22Rv1 (cell line): ENCODE measurements at regions not wholly inside any gene's neighbourhood (a gene's known extent, or its start where the extent isn't known, plus 50 kb on each side); places are given as distances from the start of the nearest gene placed in this dataset.

ENCODE experiments used
- ZFX ChIP-seq: fragments of 450-650 bp; IDR thresholded peaks from 2 replicates; pipeline ENCODE4 v1.6.1; 2017; ENCODE audit warnings: antibody characterized with exemption, borderline replicate concordance
- TF ChIP-seq, protein P1 (sequence below): fragments of 450-650 bp; IDR thresholded peaks from 2 replicates; pipeline ENCODE4 v1.5.1; 2017; ENCODE audit warnings: mild to moderate bottlenecking

DNA sequence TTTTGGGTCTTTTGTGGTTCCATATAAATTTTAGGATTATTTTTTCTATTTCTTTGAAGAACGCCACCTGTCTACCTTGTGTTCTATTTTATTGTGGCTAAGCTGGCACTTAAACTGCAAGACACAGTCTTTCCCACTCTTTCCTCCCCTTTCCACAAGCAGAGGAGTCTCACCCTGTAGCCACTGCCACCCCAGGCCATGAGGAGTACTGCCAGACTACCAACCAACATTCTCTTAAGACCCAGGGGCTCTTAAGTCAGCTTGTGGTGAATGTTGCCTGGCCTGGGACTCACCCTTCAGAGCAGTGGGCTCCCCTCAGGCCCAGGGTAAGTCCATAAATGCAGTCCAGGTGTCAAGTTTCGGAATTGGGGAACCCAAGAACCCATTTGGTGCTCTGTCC, 58.0 kb upstream of the FMR1 start:
- TF ChIP-seq, protein P1, sequence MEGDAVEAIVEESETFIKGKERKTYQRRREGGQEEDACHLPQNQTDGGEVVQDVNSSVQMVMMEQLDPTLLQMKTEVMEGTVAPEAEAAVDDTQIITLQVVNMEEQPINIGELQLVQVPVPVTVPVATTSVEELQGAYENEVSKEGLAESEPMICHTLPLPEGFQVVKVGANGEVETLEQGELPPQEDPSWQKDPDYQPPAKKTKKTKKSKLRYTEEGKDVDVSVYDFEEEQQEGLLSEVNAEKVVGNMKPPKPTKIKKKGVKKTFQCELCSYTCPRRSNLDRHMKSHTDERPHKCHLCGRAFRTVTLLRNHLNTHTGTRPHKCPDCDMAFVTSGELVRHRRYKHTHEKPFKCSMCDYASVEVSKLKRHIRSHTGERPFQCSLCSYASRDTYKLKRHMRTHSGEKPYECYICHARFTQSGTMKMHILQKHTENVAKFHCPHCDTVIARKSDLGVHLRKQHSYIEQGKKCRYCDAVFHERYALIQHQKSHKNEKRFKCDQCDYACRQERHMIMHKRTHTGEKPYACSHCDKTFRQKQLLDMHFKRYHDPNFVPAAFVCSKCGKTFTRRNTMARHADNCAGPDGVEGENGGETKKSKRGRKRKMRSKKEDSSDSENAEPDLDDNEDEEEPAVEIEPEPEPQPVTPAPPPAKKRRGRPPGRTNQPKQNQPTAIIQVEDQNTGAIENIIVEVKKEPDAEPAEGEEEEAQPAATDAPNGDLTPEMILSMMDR = no peak
- TF ChIP-seq ZFX = no peak
